Inflammatory macrophage treated with lipopolysaccharide for 1 hour (primary cell): ENCODE measurements at regions not wholly inside any gene's neighbourhood (a gene's known extent, or its start where the extent isn't known, plus 50 kb on each side); places are given as distances from the start of the nearest gene placed in this dataset.

Source experiments
- DNase-seq, 2 donors: peaks; one replicate each; pipeline ENCODE4 v3.0.0-alpha.2; 2020 to 2022

GRCh38 chr1:36572142-36572715, 89.5 kb upstream of the CSF3R start:
- DNase-seq: no peak

- DNase-seq: no peak
Observed at GRCh38 chr1:36571106-36571505, 88.4 kb upstream of the CSF3R start.

- no peak for DNase-seq
Observed at GRCh38 chr1:36570478-36571060, 87.9 kb upstream of the CSF3R start.

- DNase-seq: no peak
Observed at GRCh38 chr1:36570006-36570405, 87.3 kb upstream of the CSF3R start.

- DNase-seq: no peak
Observed at GRCh38 chr1:36567601-36568341, 85.1 kb upstream of the CSF3R start.

GRCh38 chr1:36565576-36566501, 83.1 kb upstream of the CSF3R start:
- no peak for DNase-seq

GRCh38 chr1:36562181-36562685, 79.5 kb upstream of the CSF3R start:
- no peak for DNase-seq

GRCh38 chr1:36561361-36561724, 78.6 kb upstream of the CSF3R start:
- DNase-seq: no peak

- no peak for DNase-seq
Observed at GRCh38 chr1:36560621-36561360, 78.1 kb upstream of the CSF3R start.

GRCh38 chr1:36560177-36560576, 77.5 kb upstream of the CSF3R start:
- no peak for DNase-seq

GRCh38 chr1:36559061-36559460, 76.3 kb upstream of the CSF3R start:
- DNase-seq: no peak

- DNase-seq: no peak
Observed at GRCh38 chr1:36557041-36558000, 74.6 kb upstream of the CSF3R start.

GRCh38 chr1:36555041-36555440, 72.3 kb upstream of the CSF3R start:
- no peak for DNase-seq

GRCh38 chr1:36554323-36554628, 71.6 kb upstream of the CSF3R start:
- no peak for DNase-seq

- peak; percentile 31 to 78 for DNase-seq
Observed at GRCh38 chr1:36553591-36554322, 71.0 kb upstream of the CSF3R start.

GRCh38 chr1:36542962-36543515, 60.3 kb upstream of the CSF3R start:
- DNase-seq: no peak

GRCh38 chr1:36542024-36542961, 59.6 kb upstream of the CSF3R start:
- DNase-seq: no peak

- DNase-seq: no peak
Observed at GRCh38 chr1:36540056-36540455, 57.3 kb upstream of the CSF3R start.

GRCh38 chr1:36539526-36539925, 56.8 kb upstream of the CSF3R start:
- DNase-seq: no peak
